ENCODE measurements at regions not wholly inside any gene's neighbourhood (a gene's known extent, or its start where the extent isn't known, plus 50 kb on each side); places are given as distances from the start of the nearest gene placed in this dataset.

GRCh38 chr11:130562549-130562948 lies 114.1 kb downstream of the ADAMTS15 start:
- TF ChIP-seq POLR2A (IDR thresholded peaks at IDR 0.05), result no peak
- no peak for TF ChIP-seq CTCF (IDR thresholded peaks at IDR 0.05)
